ENCODE measurements at regions not wholly inside any gene's neighbourhood (a gene's known extent, or its start where the extent isn't known, plus 50 kb on each side); places are given as distances from the start of the nearest gene placed in this dataset.
"Not testable (repeated sequence)": the region's sequence is repeated elsewhere in the genome, so short reads cannot be mapped to it uniquely, and the experiment has no call there.

- TF ChIP-seq, protein P1, sequence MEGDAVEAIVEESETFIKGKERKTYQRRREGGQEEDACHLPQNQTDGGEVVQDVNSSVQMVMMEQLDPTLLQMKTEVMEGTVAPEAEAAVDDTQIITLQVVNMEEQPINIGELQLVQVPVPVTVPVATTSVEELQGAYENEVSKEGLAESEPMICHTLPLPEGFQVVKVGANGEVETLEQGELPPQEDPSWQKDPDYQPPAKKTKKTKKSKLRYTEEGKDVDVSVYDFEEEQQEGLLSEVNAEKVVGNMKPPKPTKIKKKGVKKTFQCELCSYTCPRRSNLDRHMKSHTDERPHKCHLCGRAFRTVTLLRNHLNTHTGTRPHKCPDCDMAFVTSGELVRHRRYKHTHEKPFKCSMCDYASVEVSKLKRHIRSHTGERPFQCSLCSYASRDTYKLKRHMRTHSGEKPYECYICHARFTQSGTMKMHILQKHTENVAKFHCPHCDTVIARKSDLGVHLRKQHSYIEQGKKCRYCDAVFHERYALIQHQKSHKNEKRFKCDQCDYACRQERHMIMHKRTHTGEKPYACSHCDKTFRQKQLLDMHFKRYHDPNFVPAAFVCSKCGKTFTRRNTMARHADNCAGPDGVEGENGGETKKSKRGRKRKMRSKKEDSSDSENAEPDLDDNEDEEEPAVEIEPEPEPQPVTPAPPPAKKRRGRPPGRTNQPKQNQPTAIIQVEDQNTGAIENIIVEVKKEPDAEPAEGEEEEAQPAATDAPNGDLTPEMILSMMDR (IDR thresholded peaks at IDR 0.05), result no peak
- TF ChIP-seq POLR2AphosphoS5 (IDR thresholded peaks at IDR 0.05; ENCODE audit: low read depth, low read length) (no peak), SIN3A (IDR thresholded peaks at IDR 0.05; ENCODE audit: borderline replicate concordance, insufficient read depth, low read depth, low read length) (no peak), TCF7L2 (IDR thresholded peaks at IDR 0.05; ENCODE audit: low read depth, low read length) (no peak)
- TF ChIP-seq, protein P2, sequence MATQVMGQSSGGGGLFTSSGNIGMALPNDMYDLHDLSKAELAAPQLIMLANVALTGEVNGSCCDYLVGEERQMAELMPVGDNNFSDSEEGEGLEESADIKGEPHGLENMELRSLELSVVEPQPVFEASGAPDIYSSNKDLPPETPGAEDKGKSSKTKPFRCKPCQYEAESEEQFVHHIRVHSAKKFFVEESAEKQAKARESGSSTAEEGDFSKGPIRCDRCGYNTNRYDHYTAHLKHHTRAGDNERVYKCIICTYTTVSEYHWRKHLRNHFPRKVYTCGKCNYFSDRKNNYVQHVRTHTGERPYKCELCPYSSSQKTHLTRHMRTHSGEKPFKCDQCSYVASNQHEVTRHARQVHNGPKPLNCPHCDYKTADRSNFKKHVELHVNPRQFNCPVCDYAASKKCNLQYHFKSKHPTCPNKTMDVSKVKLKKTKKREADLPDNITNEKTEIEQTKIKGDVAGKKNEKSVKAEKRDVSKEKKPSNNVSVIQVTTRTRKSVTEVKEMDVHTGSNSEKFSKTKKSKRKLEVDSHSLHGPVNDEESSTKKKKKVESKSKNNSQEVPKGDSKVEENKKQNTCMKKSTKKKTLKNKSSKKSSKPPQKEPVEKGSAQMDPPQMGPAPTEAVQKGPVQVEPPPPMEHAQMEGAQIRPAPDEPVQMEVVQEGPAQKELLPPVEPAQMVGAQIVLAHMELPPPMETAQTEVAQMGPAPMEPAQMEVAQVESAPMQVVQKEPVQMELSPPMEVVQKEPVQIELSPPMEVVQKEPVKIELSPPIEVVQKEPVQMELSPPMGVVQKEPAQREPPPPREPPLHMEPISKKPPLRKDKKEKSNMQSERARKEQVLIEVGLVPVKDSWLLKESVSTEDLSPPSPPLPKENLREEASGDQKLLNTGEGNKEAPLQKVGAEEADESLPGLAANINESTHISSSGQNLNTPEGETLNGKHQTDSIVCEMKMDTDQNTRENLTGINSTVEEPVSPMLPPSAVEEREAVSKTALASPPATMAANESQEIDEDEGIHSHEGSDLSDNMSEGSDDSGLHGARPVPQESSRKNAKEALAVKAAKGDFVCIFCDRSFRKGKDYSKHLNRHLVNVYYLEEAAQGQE (IDR thresholded peaks at IDR 0.05; ENCODE audit: insufficient read depth in 1 of 2, low read depth in 2 of 2, low read length in 1 of 2), result no peak
- in situ Hi-C loops (cut with HindIII; ENCODE audit: low pct_unique_long_range_greater_than_20kb, low sequenced_read_pairs), result no loop called here
- H3K4me3 ChIP-seq (ENCODE audit: low read depth in 2 of 2, low read length in 2 of 2), result no peak overlapping the region
- no peaks in the 10 kb centered on the region for H3K27me3 ChIP-seq (ENCODE audit: control insufficient read depth, insufficient read depth, low read length)
- no peaks in the 10 kb centered on the region for H3K4me1 ChIP-seq (ENCODE audit: control insufficient read depth, insufficient read depth, low read length)
- ATAC-seq, result no peak
- intact Hi-C loops (cut with micrococcal nuclease; ENCODE audit: unreplicated experiment), result no loop called here
- DNase-seq (ENCODE audit: low read depth, low spot score), result no peak
- ChIA-PET POLR2A (no interaction called here), CTCF (no interaction called here)
- no peaks in the 10 kb centered on the region for H3K9me3 ChIP-seq (ENCODE audit: control insufficient read depth, insufficient read depth, low read depth, low read length)
- H3K27ac ChIP-seq (ENCODE audit: low read length), result no peak overlapping the region
- H3K36me3 ChIP-seq (ENCODE audit: control insufficient read depth, insufficient read depth, low read length), result no peaks in the 10 kb centered on the region
- BruUV-seq (replicated peaks), result no TSS peak
Observed at GRCh38 chr9:88837731-88838130, 153.5 kb upstream of the S1PR3 start.

DNA sequence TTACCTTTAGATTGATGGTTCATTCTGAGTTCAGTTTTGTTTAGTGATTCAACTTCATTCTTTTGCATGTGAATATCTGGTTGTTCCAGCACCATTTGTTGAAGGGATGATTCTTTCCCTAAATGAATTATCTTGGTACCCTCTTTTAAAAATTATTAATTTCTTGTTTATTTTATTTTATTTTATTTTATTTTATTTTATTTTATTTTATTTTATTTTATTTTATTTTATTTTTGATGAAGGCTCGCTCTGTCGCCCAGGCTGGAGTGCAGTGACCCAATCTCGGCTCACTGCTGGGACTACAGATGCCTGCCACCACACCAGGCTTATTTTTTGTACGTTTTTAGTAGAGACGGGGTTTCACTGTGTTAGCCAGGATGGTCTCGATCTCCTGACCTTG, 141.4 kb upstream of the S1PR3 start:
- CTCF ChIA-PET; DNase-seq (ENCODE audit: low read depth, low spot score); H3K4me3 ChIP-seq (ENCODE audit: low read depth in 2 of 2, low read length in 2 of 2); H3K27ac ChIP-seq (ENCODE audit: low read length); BruUV-seq (replicated peaks); H3K4me1 ChIP-seq (ENCODE audit: control insufficient read depth, insufficient read depth, low read length); intact Hi-C loops (cut with micrococcal nuclease; ENCODE audit: unreplicated experiment); ATAC-seq; H3K36me3 ChIP-seq (ENCODE audit: control insufficient read depth, insufficient read depth, low read length); POLR2A ChIA-PET; in situ Hi-C loops (cut with HindIII; ENCODE audit: low pct_unique_long_range_greater_than_20kb, low sequenced_read_pairs); H3K9me3 ChIP-seq (ENCODE audit: control insufficient read depth, insufficient read depth, low read depth, low read length); H3K27me3 ChIP-seq (ENCODE audit: control insufficient read depth, insufficient read depth, low read length): not testable (repeated sequence)

- Histone ChIP-seq H3K27me3 (ENCODE audit: control insufficient read depth, insufficient read depth, low read length) (no peaks in the 10 kb centered on the region), H3K4me1 (ENCODE audit: control insufficient read depth, insufficient read depth, low read length) (no peaks in the 10 kb centered on the region), H3K9me3 (ENCODE audit: control insufficient read depth, insufficient read depth, low read depth, low read length) (no peaks in the 10 kb centered on the region), H3K4me3 (ENCODE audit: low read depth in 2 of 2, low read length in 2 of 2) (no peak overlapping the region), H3K27ac (ENCODE audit: low read length) (no peak overlapping the region), H3K36me3 (ENCODE audit: control insufficient read depth, insufficient read depth, low read length) (no peaks in the 10 kb centered on the region)
- no TSS peak for BruUV-seq (replicated peaks)
- TF ChIP-seq POLR2AphosphoS5 (IDR thresholded peaks at IDR 0.05; ENCODE audit: low read depth, low read length) (no peak), SIN3A (IDR thresholded peaks at IDR 0.05; ENCODE audit: borderline replicate concordance, insufficient read depth, low read depth, low read length) (no peak), TCF7L2 (IDR thresholded peaks at IDR 0.05; ENCODE audit: low read depth, low read length) (no peak)
- TF ChIP-seq, protein P1 (IDR thresholded peaks at IDR 0.05), result no peak
- TF ChIP-seq, protein P2 (IDR thresholded peaks at IDR 0.05; ENCODE audit: insufficient read depth in 1 of 2, low read depth in 2 of 2, low read length in 1 of 2), result no peak
- no peak for DNase-seq (ENCODE audit: low read depth, low spot score)
- in situ Hi-C loops (cut with HindIII; ENCODE audit: low pct_unique_long_range_greater_than_20kb, low sequenced_read_pairs), result no loop called here
- ChIA-PET CTCF (no interaction called here), POLR2A (no interaction called here)
- ATAC-seq, result no peak; the same call in 1 of the 2 replicates
- intact Hi-C loops (cut with micrococcal nuclease; ENCODE audit: unreplicated experiment), result no loop called here
Observed at GRCh38 chr9:88852794-88853193, 138.5 kb upstream of the S1PR3 start.
